Right ventricle myocardium superior (tissue), 1 donor: ENCODE measurements at regions not wholly inside any gene's neighbourhood (a gene's known extent, or its start where the extent isn't known, plus 50 kb on each side); places are given as distances from the start of the nearest gene placed in this dataset.

ENCODE experiments used
- ATAC-seq: fragments of 200-7000 bp; cut with Tn5 transposase; one replicate; pipeline ENCODE4 v1.9.1; 2020; ENCODE audit warnings: mild to moderate bottlenecking; ENCODE audit not compliant: poor library complexity
- DNase-seq: peaks from one replicate; pipeline ENCODE4 v3.0.0-alpha.2; 2020
- intact Hi-C: fragments of 100-400 bp; cut with DNase I; formaldehyde crosslinking; loops from one replicate; pipeline ENCODE4 v1.11.2; 2022
- donor health status: DM: no; HTN: yes; CAD: no; lungs with severe emphysema.

DNA sequence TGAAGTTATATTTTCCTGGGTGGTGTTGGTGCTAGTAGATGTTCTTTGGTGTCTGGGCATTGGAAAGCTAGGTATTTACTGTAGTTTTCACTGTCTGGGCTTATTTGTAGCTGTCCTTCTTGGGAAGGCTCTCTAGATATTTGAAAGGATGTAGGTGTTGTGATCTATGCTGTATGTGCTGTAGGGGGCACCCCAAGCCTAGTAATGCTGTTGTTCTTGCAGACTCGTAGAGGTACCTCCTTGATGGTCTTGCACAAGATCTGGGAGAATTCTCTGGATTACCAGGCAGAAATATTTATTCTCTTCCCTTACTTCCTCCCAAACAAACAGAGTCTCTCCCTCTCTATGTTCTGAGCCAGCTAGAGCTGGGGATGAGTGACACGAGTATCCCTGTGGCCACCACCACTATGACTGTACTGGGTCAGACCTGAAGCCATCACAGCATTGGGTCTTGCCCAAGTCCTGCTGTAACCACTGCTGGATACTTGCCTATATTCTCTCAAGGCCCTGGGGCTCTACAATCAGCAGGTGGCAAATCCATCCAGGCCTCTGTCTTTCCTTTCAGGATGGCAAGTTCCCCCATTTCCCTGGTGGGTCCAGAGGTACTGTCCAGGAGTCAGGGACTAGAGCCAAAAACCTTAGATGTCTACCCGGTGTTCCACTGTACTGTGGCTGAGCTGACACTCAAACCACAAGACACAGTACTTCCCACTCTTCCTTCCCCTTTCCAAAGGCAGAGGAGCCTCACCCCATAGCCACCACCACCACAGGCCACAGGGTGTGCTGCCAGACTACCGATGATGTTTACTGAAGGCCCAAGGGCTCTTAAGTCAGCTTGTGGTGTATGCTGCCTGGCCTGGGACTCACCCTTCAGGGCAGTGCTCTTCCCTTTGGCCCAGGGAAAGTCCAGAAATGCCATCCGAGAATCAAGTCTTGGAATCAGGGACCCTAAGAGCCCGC, 195.2 kb upstream of the DPPA4 start:
- intact Hi-C loops = no loop called here
- no peak for DNase-seq
- ATAC-seq = no peak

DNA sequence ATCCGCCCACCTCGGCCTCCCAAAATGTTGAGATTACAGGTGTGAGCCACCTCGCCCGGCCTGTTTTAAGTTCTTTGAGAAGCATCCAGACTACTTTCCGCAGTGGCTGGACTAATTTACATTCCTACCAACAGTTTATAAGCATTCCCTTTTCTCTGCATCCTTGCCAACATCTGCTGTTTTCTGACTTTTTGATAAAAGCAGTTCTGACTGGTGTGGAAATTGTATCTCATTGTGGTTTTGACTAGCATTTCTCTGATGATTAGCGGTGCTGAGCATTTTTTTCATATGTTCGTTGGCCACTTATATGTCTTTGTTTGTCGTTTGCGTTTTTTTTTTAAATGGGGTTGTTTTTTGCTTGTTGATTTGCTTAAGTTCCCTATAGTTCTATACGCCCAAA, 208.4 kb upstream of the DPPA4 start:
- ATAC-seq = no peak
- no peak for DNase-seq
- intact Hi-C loops = no loop called here

DNA sequence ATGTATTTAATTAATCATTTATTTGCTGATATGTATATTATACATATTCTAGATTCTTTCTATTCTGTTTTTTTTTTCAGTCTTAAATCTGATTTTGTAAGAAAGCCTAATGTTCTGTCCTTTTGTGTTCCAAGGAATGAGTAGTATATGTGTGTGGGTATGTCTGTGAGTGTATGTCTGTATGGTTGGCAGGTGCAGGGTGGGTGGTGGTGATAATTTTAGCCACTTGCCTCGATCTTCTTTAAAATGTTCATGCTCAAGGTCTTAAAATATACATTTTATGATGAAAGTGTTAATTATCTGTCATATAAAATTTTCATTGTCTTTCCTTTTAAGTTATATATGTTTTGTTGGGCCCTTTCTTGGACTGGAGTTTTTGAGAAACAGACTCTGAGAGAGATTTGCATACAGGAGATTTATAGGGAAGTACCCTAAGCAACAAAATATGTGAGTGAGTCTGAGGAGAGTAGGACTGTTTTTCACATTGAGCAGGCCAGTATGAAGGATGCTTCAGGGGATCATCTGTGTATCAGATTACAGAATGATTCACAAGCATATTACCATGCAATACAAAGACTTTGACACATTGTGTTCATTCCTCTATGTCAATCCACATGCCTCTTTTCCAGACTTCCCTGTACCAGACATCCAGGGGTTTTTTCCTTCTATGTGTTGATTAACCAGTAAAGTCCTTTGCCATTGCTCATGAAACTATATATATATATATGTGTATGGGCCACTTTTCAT, 211.0 kb upstream of the DPPA4 start:
- ATAC-seq = no peak
- DNase-seq = no peak
- intact Hi-C loops = no loop called here

DNA sequence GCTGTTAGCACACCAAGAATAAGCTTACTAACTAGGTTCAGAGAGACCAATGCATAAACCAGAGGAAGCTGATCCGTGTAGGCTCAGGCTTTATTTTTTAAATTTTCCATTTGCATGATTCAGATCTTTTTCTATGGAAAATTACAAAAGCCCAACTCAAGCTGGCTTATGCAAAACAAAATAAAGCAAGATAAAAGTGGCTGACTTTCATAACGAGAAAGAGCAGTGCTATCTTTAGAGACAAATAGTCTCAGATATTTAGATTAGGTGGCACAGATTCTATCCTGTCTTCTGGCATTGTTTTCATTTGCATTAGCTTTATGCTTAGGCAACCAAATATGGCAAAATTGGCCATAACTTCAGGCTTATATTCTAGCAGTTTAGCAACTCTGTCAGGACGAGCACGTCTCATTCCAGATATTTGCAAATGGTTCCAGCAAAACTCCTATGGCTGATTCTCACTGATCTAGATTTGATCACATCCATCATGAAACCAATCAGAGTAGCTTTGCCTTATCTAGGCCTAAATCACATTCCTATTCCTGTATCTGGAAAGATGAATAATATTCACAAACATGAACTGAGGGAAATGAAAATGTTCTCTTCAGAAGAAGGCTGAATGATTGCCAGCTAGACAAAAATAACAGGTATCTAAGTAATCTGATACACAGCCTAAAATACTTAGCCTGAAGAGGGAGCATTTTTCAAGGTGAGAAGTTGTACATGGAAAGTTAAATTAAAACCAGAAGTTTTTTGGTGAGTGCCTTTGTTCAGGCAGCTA, 216.4 kb upstream of the DPPA4 start:
- DNase-seq = no peak
- intact Hi-C loops = no loop called here
- ATAC-seq = no peak

DNA sequence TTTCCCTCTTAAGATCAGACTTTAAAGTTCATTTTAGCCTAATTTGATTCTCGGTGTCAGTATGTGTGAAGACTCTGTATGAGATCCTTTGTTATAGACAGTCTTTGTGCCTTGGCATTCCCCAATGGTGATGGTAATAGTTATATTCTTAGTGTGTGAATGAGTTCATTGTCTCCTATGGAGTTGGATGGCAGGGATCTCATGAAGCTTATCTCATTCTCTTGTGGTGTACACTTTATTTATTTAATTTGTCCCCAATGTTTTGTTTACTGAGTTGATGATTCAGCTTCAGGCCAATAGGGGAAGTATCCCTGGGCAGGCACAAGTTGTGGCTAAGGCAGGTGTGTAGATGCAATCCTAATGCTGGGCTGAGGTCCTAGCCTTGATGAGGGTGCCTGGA, 222.0 kb upstream of the DPPA4 start:
- ATAC-seq (no peak), DNase-seq (no peak)
- intact Hi-C loops = no loop called here

DNA sequence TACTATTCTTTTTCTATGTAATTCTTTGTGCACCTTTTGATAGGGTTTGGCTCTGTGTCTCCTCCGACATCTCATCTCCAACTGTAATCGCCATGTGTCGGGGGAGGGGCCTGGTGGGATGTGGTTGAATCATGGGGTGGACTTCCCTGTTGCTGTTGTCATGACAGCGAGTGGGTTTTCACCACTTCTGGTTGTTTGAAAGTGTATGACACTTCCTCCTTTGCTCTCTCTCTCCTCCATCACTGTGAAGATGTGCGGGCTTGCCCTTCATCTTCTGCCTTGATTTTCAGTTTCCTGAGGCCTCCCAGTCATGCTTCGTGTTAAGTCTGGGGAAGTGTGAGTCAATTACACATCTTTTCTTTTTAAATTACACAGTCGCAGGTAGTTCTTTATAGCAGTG, 225.8 kb upstream of the DPPA4 start:
- intact Hi-C loops = no loop called here
- ATAC-seq (no peak), DNase-seq (no peak)

DNA sequence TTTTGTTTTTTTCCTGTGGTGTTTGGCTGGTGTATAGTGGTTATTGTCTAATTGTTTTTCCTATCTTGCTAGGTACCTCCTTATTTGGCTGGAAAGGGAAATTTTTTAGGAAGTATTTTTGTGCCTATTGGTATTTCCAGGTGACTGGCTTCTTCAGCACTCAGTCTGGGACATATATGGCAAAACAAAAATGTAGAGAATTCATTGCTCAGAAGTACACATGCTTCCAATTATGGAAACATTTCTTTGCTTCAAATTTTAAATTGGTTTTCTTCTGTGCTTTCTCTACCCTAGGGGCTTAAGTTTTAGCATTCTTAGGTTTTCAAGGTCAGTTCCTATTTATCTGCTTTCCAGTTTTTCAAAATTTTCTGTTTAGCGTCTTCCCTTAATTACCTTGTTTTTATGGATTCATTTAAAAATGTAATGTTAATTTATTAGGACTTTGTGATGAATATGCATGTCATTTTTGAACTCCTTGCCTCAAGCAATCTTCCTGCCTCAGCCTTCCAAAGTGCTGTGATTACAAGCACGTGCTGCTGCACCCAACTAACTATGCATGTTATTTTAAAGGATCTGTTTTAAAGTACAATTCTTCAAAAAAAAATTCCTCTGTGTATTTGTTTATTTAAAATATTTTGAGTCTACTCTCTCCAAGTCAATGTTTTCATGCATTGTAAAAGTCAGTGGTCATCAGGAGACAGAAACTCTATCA, 231.9 kb upstream of the DPPA4 start:
- no peak for DNase-seq

DNA sequence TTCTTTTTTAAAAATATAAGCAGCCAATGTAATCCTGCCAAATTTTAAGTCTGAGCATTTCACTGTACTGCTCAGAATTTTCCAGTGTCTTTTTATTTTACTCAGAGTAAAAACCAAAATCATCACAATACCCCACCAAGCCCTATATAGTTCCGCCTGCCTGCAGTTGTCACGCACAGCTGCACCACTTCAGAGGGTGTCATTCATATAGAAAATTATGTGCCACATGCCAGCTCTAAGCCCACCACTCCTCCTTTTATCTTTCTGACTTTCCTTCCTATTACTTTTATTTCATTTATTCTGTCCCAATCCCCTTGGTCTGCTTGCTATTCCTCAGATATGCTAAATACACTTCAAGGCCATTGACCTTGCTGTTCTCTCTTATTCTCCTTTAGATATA, 233.1 kb upstream of the DPPA4 start:
- intact Hi-C loops = no loop called here
- DNase-seq (no peak), ATAC-seq (no peak)

More for the DNA sequence above, 231.9 kb upstream of the DPPA4 start:
- ATAC-seq = no peak
- intact Hi-C loops = no loop called here

DNA sequence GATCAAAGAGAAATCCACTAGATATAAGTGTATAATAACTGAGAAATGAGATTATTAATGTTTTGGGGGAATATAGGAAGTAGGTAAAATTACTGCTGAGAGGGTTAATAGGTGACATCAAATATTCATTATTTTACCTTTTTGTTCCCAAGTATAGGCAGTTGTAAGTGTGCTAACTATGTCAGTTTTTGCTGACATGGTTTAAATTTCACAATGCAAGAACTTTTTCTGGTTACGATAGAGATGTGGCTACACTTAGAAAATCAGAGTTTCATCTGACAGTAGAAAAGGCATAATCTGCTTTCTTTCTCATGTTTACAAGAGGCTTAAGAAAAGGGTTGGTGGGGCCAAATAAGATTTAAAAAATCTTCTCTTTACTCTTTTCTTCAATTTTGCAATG, 235.0 kb upstream of the DPPA4 start:
- DNase-seq (no peak), ATAC-seq (no peak)
- intact Hi-C loops = no loop called here

DNA sequence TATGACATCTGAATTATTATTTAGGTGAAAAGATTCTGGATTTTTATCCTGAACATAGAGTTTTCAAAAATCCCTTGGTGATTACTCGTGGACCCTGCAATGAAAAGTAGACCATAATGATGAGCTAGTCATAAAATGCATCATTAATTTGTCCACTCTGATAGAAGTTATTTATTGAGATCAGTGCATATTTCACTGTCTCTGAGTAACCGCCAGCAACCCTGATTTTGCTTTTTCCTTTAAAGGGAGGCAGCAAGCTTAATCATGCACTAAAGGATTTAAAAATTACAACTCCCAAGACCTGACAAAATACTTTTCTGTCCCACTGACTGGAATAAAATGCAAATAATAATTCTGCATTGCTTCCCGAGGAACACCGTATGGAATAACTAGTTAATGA, 259.6 kb upstream of the DPPA4 start:
- intact Hi-C loops = no loop called here
- DNase-seq (no peak), ATAC-seq (no peak)

DNA sequence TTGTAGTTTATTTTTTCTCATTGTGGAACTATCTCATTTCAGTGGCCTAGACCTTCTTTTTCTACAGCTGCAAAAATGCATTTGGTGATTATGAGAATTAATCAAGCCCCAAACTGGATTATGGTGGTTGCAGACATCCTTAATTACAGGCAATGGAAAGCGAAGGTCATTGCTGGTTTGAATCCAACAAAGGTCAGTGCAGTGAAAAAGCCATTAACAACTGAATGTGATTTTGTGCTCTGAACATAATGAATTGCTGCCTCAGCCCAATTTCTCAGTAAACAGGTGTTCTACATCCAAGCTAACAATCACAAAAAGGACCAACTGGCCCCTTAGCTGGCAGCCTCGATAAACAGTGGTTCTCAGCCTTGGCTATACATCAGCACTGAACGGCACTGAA, 260.1 kb upstream of the DPPA4 start:
- DNase-seq (no peak), ATAC-seq (no peak)
- intact Hi-C loops = no loop called here

DNA sequence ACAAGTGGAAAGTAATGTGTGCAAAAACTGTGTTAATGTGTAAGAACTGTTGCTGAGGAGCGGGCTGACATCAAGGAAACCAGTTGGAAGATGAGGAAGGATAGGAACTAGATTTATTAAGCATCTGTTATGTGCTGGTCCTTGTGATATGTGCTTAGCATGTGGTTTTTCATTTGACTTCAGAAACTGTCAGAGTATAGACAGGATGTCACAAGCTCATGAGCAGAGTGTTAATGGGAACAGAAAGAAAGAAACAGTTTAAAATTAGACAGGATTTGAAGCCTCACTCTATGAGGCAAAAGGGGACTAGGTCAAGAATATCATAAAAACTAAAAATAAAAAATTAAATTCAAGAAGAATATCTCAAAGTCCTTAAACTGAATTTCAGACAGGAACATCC, 270.6 kb upstream of the DPPA4 start:
- DNase-seq (no peak), ATAC-seq (no peak)
- intact Hi-C loops = no loop called here

DNA sequence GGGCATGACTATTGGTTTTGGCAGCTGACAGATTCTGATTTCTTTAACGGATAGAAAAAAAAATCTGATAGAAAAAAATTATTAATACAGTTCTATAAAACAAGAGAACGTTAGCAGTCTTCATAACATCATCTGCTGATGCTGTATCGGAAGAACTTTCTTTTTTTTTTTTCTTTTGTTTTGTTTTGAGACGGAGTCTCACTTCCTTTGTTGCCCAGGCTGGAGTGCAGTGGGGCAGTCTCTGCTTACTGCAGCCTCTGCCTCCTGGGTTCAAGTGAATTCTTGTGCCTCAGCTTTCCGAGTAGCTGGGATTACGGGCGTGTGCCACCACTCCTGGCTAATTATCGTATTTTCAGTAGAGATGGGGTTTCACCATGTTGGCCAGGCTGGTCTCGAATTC, 271.2 kb upstream of the DPPA4 start:
- ATAC-seq (no peak), DNase-seq (no peak)
- intact Hi-C loops = no loop called here

DNA sequence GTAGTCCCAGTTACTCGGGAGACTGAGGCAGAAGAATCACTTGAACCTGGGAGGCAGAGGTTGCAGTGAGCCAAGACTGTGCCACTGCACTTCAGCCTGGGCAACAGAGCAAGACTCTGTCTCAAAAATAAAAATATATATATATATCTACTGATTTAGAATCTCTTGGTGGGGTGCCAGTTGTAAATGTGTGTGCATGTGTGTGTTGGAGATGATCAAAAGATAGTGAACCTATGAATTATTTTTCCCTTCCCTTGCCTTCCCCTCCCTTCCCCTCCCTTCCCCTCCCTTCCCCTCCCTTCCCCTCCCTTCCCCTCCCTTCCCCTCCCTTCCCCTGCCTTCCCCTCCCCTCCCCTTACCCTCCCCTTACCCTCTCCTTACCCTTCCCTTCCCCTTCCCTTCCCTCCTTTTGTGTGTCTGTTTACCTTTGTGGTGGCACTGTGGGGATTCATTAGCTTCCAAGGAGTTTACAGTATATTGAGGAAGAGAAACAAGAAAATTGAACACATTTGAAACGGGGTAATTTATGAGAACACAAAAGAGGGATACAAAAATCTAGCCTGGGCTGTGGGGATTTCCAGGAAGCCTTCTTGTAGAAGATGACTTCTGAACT, 281.5 kb upstream of the DPPA4 start:
- intact Hi-C loops = no loop called here
- no peak for ATAC-seq
- no peak for DNase-seq

DNA sequence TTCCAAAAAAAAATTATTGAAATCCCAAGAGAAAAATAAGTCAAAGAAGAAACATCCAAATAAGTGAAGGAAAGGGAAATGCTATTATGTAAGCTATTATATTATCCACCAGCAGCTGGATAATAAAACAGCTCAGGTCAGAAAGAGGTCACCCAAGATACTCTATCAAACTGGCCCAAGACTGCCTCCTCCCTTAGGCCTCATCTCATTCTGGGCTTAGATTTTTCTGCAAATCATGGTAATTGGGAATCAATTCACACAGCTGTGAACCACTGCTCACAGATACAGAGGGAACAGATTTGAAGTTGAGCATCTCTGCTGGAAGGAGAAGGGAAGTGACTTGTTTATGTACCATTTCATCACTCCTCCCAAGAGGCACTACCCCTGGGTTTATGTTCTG, 294.6 kb upstream of the DPPA4 start:
- intact Hi-C loops = no loop called here

DNA sequence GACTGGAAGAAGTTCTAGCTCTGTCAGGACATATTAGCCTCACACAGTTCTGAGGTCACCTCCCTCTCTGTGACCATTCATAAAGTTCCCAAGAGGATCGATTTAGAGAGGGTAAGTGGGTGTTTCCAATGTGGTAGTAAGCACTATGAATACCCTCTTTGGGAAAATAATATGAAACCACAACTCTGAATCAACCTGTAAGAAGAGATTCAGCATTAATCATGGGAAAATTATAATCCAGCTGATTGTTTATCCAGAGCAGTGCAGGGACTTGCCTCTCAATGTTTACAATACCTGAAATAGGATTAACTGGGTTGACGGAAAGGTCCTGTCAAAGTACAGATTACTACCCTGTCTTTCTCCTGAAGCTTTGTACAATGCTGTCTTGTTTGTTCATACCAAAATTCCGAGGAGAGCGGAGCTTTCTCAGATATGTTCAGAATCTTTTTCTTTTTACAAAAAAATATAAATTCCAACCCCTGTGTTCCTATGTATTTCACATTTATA, 302.9 kb upstream of the DPPA4 start:
- ATAC-seq = no peak
- intact Hi-C loops = no loop called here
- DNase-seq = no peak

More for the DNA sequence above, 294.6 kb upstream of the DPPA4 start:
- ATAC-seq = no peak
- no peak for DNase-seq

DNA sequence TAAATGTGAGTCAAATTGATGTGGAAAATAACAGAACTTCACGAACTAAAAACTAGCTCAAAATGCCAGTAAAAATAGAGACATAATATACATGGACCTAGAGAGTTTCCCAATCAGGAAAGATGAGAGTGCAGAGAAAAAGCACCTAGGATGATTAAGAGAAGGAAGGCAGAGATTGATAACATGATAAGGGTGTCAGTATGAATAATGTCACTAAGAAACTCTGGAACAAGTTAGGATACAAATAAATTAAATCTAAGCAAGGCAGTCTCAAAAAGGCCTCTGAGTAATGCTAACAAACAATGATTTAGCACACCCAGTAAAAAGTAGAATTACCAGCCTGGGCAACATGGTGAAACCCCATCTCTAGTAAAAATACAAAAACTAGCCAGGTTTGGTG, 304.7 kb upstream of the DPPA4 start:
- intact Hi-C loops = no loop called here
- DNase-seq = no peak
- no peak for ATAC-seq

DNA sequence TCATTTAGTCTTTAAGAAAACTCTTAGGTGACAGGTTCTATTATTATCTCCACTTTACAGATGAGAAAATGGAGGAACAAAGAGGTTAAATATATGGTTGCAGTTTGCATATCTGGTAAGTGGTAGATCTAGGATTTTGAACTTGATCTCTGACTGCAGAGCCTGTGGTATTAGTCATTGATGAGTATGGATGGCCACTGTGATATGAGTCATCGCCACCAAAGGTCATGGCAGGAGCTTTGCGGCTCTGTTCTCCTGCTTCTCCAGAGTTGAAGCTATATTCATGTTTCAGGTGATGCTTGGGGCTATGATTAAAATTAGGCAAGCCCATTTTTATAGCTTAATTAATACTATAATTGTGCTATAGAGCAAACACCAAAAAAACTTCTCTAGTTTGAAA, 306.2 kb upstream of the DPPA4 start:
- ATAC-seq (no peak), DNase-seq (no peak)
- intact Hi-C loops = no loop called here
